Rectal smooth muscle tissue (tissue), 1 donor: ENCODE measurements at regions not wholly inside any gene's neighbourhood (a gene's known extent, or its start where the extent isn't known, plus 50 kb on each side); places are given as distances from the start of the nearest gene placed in this dataset.
"Not testable (repeated sequence)": the region's sequence is repeated elsewhere in the genome, so short reads cannot be mapped to it uniquely, and the experiment has no call there.

Experiments used
- H3K27ac ChIP-seq: one replicate; pipeline ENCODE4 v1.7.0; 2013; ENCODE audit warnings: low read depth, low read length, inconsistent platforms
- H3K27me3 ChIP-seq: one replicate; pipeline ENCODE4 v1.7.0; 2013; ENCODE audit warnings: low read length; ENCODE audit not compliant: control insufficient read depth, insufficient read depth
- H3K36me3 ChIP-seq: one replicate; pipeline ENCODE4 v1.7.0; 2013; ENCODE audit warnings: low read length; ENCODE audit not compliant: control insufficient read depth, insufficient read depth
- H3K4me1 ChIP-seq: one replicate; pipeline ENCODE4 v1.7.0; 2013; ENCODE audit warnings: low read length; ENCODE audit not compliant: control insufficient read depth, insufficient read depth
- H3K4me3 ChIP-seq: one replicate; pipeline ENCODE4 v1.7.0; 2013; ENCODE audit warnings: low read length
- H3K9ac ChIP-seq: one replicate; pipeline ENCODE4 v1.7.0; 2013; ENCODE audit warnings: low read length

- Histone ChIP-seq H3K4me1 (no peaks in the 10 kb centered on the region), H3K27me3 (no peaks in the 10 kb centered on the region), H3K4me3 (no peak overlapping the region), H3K9ac (no peak overlapping the region), H3K36me3 (no peaks in the 10 kb centered on the region), H3K27ac (no peak overlapping the region)
These were observed 535.4 kb downstream of the ADRA2A start for GRCh38 chr10:111612273-111612672.

GRCh38 chr10:111634191-111634590 lies 549.4 kb downstream of the GPAM start:
- no peak overlapping the region for H3K27ac ChIP-seq
- H3K4me1 ChIP-seq = no peaks in the 10 kb centered on the region
- H3K4me3 ChIP-seq = no peak overlapping the region
- H3K36me3 ChIP-seq = no peaks in the 10 kb centered on the region
- no peak overlapping the region for H3K9ac ChIP-seq
- H3K27me3 ChIP-seq = no peaks in the 10 kb centered on the region

- Histone ChIP-seq H3K4me1 (peaks cover 10% of the 10 kb centered on the region), H3K36me3 (no peaks in the 10 kb centered on the region), H3K4me3 (no peak overlapping the region)
These were observed 537.5 kb downstream of the GPAM start for GRCh38 chr10:111646021-111646420.

GRCh38 chr10:111648046-111648445 lies 535.5 kb downstream of the GPAM start:
- peaks cover 10% of the 10 kb centered on the region for H3K4me1 ChIP-seq
- H3K27ac ChIP-seq = no peak overlapping the region

More at GRCh38 chr10:111646021-111646420, 537.5 kb downstream of the GPAM start:
- H3K27ac ChIP-seq = no peak overlapping the region
- H3K27me3 ChIP-seq = no peaks in the 10 kb centered on the region
- H3K9ac ChIP-seq = no peak overlapping the region

GRCh38 chr10:111649080-111649479 lies 534.5 kb downstream of the GPAM start:
- H3K4me3 ChIP-seq, H3K9ac ChIP-seq, H3K27me3 ChIP-seq, H3K36me3 ChIP-seq, H3K27ac ChIP-seq, H3K4me1 ChIP-seq: not testable (repeated sequence)

More at GRCh38 chr10:111648046-111648445, 535.5 kb downstream of the GPAM start:
- H3K4me3 ChIP-seq = no peak overlapping the region
- no peak overlapping the region for H3K9ac ChIP-seq
- H3K36me3 ChIP-seq = no peaks in the 10 kb centered on the region
- H3K27me3 ChIP-seq = no peaks in the 10 kb centered on the region

- Histone ChIP-seq H3K27ac (no peak overlapping the region), H3K9ac (no peak overlapping the region), H3K4me1 (peaks cover 10% of the 10 kb centered on the region), H3K4me3 (no peak overlapping the region), H3K36me3 (no peaks in the 10 kb centered on the region), H3K27me3 (no peaks in the 10 kb centered on the region)
These were observed 533.5 kb downstream of the GPAM start for GRCh38 chr10:111650088-111650487.

GRCh38 chr10:111656066-111656465 lies 527.5 kb downstream of the GPAM start:
- no peaks in the 10 kb centered on the region for H3K4me1 ChIP-seq
- H3K36me3 ChIP-seq = no peaks in the 10 kb centered on the region
- no peak overlapping the region for H3K4me3 ChIP-seq
- no peak overlapping the region for H3K27ac ChIP-seq
- H3K27me3 ChIP-seq = no peaks in the 10 kb centered on the region
- no peak overlapping the region for H3K9ac ChIP-seq

GRCh38 chr10:111677759-111678158 lies 505.8 kb downstream of the GPAM start:
- H3K27me3 ChIP-seq = no peaks in the 10 kb centered on the region
- no peaks in the 10 kb centered on the region for H3K4me1 ChIP-seq
- no peak overlapping the region for H3K27ac ChIP-seq
- H3K9ac ChIP-seq = no peak overlapping the region
- H3K36me3 ChIP-seq = no peaks in the 10 kb centered on the region
- no peak overlapping the region for H3K4me3 ChIP-seq

GRCh38 chr10:111686796-111687195 lies 496.8 kb downstream of the GPAM start:
- Histone ChIP-seq H3K27ac (no peak overlapping the region), H3K9ac (no peak overlapping the region), H3K4me1 (no peaks in the 10 kb centered on the region), H3K36me3 (no peaks in the 10 kb centered on the region), H3K4me3 (no peak overlapping the region), H3K27me3 (no peaks in the 10 kb centered on the region)

- Histone ChIP-seq H3K36me3 (no peaks in the 10 kb centered on the region), H3K27me3 (no peaks in the 10 kb centered on the region), H3K27ac (no peak overlapping the region), H3K4me1 (no peaks in the 10 kb centered on the region), H3K9ac (no peak overlapping the region), H3K4me3 (no peak overlapping the region)
These were observed 484.9 kb downstream of the GPAM start for GRCh38 chr10:111698711-111699110.

GRCh38 chr10:111703986-111704385 lies 479.6 kb downstream of the GPAM start:
- Histone ChIP-seq H3K27ac (no peak overlapping the region), H3K4me3 (no peak overlapping the region), H3K27me3 (no peaks in the 10 kb centered on the region), H3K9ac (no peak overlapping the region), H3K4me1 (no peaks in the 10 kb centered on the region), H3K36me3 (no peaks in the 10 kb centered on the region)

GRCh38 chr10:111705021-111705420 lies 478.5 kb downstream of the GPAM start:
- Histone ChIP-seq H3K27me3 (no peaks in the 10 kb centered on the region), H3K36me3 (no peaks in the 10 kb centered on the region), H3K4me1 (no peaks in the 10 kb centered on the region), H3K27ac (no peak overlapping the region), H3K4me3 (no peak overlapping the region), H3K9ac (no peak overlapping the region)

- no peaks in the 10 kb centered on the region for H3K4me1 ChIP-seq
- H3K27me3 ChIP-seq = no peaks in the 10 kb centered on the region
- H3K27ac ChIP-seq = no peak overlapping the region
- no peaks in the 10 kb centered on the region for H3K36me3 ChIP-seq
- H3K4me3 ChIP-seq = no peak overlapping the region
- no peak overlapping the region for H3K9ac ChIP-seq
These were observed 477.2 kb downstream of the GPAM start for GRCh38 chr10:111706331-111706730.
